HEK293 (cell line): ENCODE measurements at regions not wholly inside any gene's neighbourhood (a gene's known extent, or its start where the extent isn't known, plus 50 kb on each side); places are given as distances from the start of the nearest gene placed in this dataset.

Experiments used
- CTCF ChIA-PET: fragments of 350-600 bp; formaldehyde crosslinking; extraction: SDS; loops from one replicate; lab custom pipeline; 2021; ENCODE audit warnings: antibody characterized with exemption; lab: Yijun Ruan, JAX
- POLR2A ChIA-PET: fragments of 300-600 bp; formaldehyde crosslinking; extraction: SDS; loops from one replicate; lab custom pipeline; 2020; ENCODE audit warnings: antibody characterized with exemption, inconsistent platforms; lab: Yijun Ruan, JAX
- H3K27ac ChIP-seq: fragments of 200-500 bp; sonication (Bioruptor generic); 2 replicates; pipeline ENCODE4 v1.5.1; 2014; ENCODE audit warnings: low read depth, low read length, control low read depth, inconsistent platforms; ENCODE audit errors: extremely low read depth
- H3K36me3 ChIP-seq, 2 experiments: fragments of 200-500 bp in 1 of 2; sonication (Bioruptor generic) in 1 of 2; 1 replicate in 1 of 2; 2 replicates in 1 of 2; pipeline ENCODE4 v1.5.1; 2014 to 2017; ENCODE audit warnings: inconsistent platforms in 2 of 2, low read length in 2 of 2; ENCODE audit not compliant: control insufficient read depth in 2 of 2, insufficient read depth in 1 of 2
- H3K4me1 ChIP-seq: fragments of 200-500 bp; sonication (Bioruptor generic); 2 replicates; pipeline ENCODE4 v1.5.1; 2014; ENCODE audit warnings: mild to moderate bottlenecking, low read length, inconsistent platforms; ENCODE audit not compliant: control insufficient read depth, insufficient read depth
- H3K4me3 ChIP-seq: 2 replicates; pipeline ENCODE4 v1.5.1; 2011; ENCODE audit warnings: low read depth, mild to moderate bottlenecking, control low read depth, low read length, moderate library complexity
- H3K9me3 ChIP-seq: fragments of 200-500 bp; sonication (Bioruptor generic); 2 replicates; pipeline ENCODE4 v1.5.1; 2014; ENCODE audit warnings: low read depth, low read length, inconsistent platforms; ENCODE audit not compliant: control insufficient read depth, insufficient read depth
- GLIS1 ChIP-seq: fragments of 450-650 bp; formaldehyde crosslinking; IDR thresholded peaks from 2 replicates; pipeline ENCODE4 v1.5.1; 2016; ENCODE audit warnings: missing biosample characterization, missing genetic modification characterization
- IKZF3 ChIP-seq: fragments of 450-650 bp; IDR thresholded peaks from 2 replicates; pipeline ENCODE4 v1.5.0; 2018; ENCODE audit warnings: missing biosample characterization, mild to moderate bottlenecking, missing genetic modification characterization, moderate library complexity
- MEIS1 ChIP-seq: sonication (generic); formaldehyde crosslinking; IDR thresholded peaks from 2 replicates; pipeline ENCODE4 v1.8.1; 2022; ENCODE audit warnings: missing genetic modification reagents, mild to moderate bottlenecking, borderline replicate concordance
- REPIN1 ChIP-seq: fragments of 450-650 bp; formaldehyde crosslinking; IDR thresholded peaks from 2 replicates; pipeline ENCODE4 v1.5.1; 2017; ENCODE audit warnings: missing biosample characterization, missing genetic modification characterization, low read depth
- SCRT1 ChIP-seq: fragments of 450-650 bp; formaldehyde crosslinking; IDR thresholded peaks from 2 replicates; pipeline ENCODE4 v1.5.1; 2016; ENCODE audit warnings: missing biosample characterization, missing genetic modification characterization, borderline replicate concordance
- SETDB1 ChIP-seq: IDR thresholded peaks from one replicate; pipeline ENCODE4 v1.6.1; 2017; ENCODE audit warnings: mild to moderate bottlenecking, low read length, moderate library complexity, mixed read lengths; ENCODE audit not compliant: insufficient read length
- TCF7L2 ChIP-seq: IDR thresholded peaks from 2 replicates; pipeline ENCODE4 v1.6.1; 2011; ENCODE audit warnings: low read depth, mild to moderate bottlenecking, inconsistent platforms, low read length, moderate library complexity, borderline replicate concordance
- TRIM28 ChIP-seq: IDR thresholded peaks from 2 replicates; pipeline ENCODE4 v1.6.1; 2011; ENCODE audit warnings: low read length, control low read depth, borderline replicate concordance
- ZFHX2 ChIP-seq: fragments of 450-650 bp; formaldehyde crosslinking; conservative IDR thresholded peaks from 2 replicates; pipeline ENCODE4 v1.5.1; 2016; ENCODE audit warnings: missing biosample characterization, missing genetic modification characterization
- ZNF132 ChIP-seq: fragments of 450-650 bp; formaldehyde crosslinking; IDR thresholded peaks from 2 replicates; pipeline ENCODE4 v1.5.1; 2017; ENCODE audit warnings: missing biosample characterization, missing genetic modification characterization, borderline replicate concordance
- ZNF48 ChIP-seq: fragments of 450-650 bp; formaldehyde crosslinking; IDR thresholded peaks from 2 replicates; pipeline ENCODE4 v1.5.1; 2016; ENCODE audit warnings: missing biosample characterization, missing genetic modification characterization
- ZNF664 ChIP-seq: fragments of 450-650 bp; formaldehyde crosslinking; IDR thresholded peaks from 2 replicates; pipeline ENCODE4 v1.5.1; 2016; ENCODE audit warnings: missing biosample characterization, missing genetic modification characterization
- ZNF768 ChIP-seq: fragments of 450-650 bp; formaldehyde crosslinking; IDR thresholded peaks from 2 replicates; pipeline ENCODE4 v1.5.1; 2018; ENCODE audit warnings: missing biosample characterization, mild to moderate bottlenecking, missing genetic modification characterization
- ZNF791 ChIP-seq: fragments of 450-650 bp; formaldehyde crosslinking; IDR thresholded peaks from 2 replicates; pipeline ENCODE4 v1.5.1; 2016; ENCODE audit warnings: missing biosample characterization, missing genetic modification characterization
- TF ChIP-seq, protein P1 (sequence below): fragments of 450-650 bp; formaldehyde crosslinking; IDR thresholded peaks from 2 replicates; pipeline ENCODE4 v1.5.1; 2016; ENCODE audit warnings: missing biosample characterization, missing genetic modification characterization

DNA sequence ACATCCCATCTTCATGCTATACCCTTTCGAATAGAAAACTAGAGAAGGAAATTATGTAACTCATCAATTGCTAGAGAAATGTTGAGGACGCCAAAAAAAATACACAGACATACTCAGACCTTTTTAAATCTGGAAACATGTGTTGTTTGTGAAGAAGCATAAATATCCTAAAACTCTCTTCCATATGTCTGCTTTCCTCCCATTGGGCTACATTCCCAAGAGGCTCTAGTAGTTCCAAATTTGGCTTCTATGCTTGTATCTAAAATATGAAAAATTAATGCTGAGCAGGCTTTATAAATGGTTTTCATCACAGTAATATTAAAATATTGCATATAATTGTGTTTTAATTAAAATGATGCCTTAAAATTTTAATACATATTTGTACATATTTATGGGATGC, 297.9 kb upstream of the PSMD7 start (continued):
- TF ChIP-seq SETDB1, result no peak
- no peak for TF ChIP-seq ZNF791
- TF ChIP-seq ZNF768 (tag by site-specific recombination), result no peak
- TF ChIP-seq, all 188 proteins: peak for 0

DNA sequence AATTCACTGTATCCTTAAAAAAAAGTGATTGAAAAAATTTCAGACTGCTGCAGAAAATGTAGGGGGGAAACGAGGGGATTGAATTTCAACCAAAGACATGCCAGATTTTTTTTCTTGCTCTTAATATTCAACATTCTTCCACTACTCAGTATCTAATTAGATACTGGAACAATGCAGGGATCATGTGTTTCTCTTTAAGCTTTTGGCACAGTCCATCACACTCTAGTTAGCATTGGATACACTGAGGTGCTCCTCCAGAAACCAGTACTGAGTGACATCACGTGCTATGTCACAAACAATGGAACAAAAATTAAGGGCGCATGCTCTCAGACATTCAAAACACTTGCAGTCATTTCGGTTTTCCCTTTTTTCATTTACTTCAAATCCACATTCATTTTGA, 298.6 kb upstream of the PSMD7 start:
- 0 out of 2 replicates have a peak, but pooled peaks cover 3% of the 10 kb centered on the region for H3K4me1 ChIP-seq
- H3K27ac ChIP-seq, result no peak overlapping the region
- ChIA-PET CTCF (interaction anchor here (0.6 to 0.7 kb wide), 3 partner anchors 37 to 1642 kb away, joined by 3 read pairs; no protein-coding TSS in a partner anchor), POLR2A (no interaction called here)
- no peaks in the 10 kb centered on the region for H3K36me3 ChIP-seq
- TF ChIP-seq SCRT1 (no peak), MEIS1 (CRISPR knock-in tag) (no peak), ZFHX2 (no peak), ZNF132 (tag by site-specific recombination) (no peak), GLIS1 (tag by site-specific recombination) (no peak)
- no peak overlapping the region for H3K4me3 ChIP-seq
- no peaks in the 10 kb centered on the region for H3K9me3 ChIP-seq

DNA sequence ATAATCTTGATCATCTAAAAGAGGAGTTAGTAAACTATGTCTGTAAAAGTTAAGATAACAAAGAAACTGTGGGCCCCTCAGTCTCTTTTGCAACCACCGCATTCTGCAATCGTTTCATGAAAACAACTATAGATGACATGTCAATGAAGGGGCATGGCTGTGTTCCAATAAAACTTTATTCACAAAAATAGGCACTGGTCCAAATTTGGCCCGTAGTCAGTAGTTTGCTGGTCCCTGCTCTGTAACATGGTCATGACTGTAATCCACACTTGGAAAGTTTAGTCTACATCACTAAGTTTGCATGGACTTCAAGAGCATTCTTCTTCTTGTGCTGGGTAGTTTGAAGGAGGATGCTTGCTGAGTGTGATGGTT, 299.3 kb upstream of the PSMD7 start:
- Histone ChIP-seq H3K4me1 (0 out of 2 replicates have a peak, but pooled peaks cover 3% of the 10 kb centered on the region), H3K36me3 (no peaks in the 10 kb centered on the region), H3K9me3 (no peaks in the 10 kb centered on the region), H3K4me3 (no peak overlapping the region), H3K27ac (no peak overlapping the region)
- ChIA-PET CTCF (interaction anchor here (0.6 kb wide), 2 partner anchors 38 to 1642 kb away, joined by 3 read pairs; no protein-coding TSS in a partner anchor), POLR2A (no interaction called here)
- no peak for TF ChIP-seq IKZF3 (tag by site-specific recombination)

GRCh38 chr16:73996624-73997339, 299.8 kb upstream of the PSMD7 start:
- ChIA-PET CTCF (interaction anchor here (0.5 to 0.7 kb wide), 2 partner anchors 242 to 269 kb away, joined by 3 read pairs; no protein-coding TSS in a partner anchor), POLR2A (no interaction called here)
- Histone ChIP-seq H3K27ac (no peak overlapping the region), H3K4me3 (no peak overlapping the region), H3K4me1 (0 out of 2 replicates have a peak, but pooled peaks cover 3% of the 10 kb centered on the region), H3K36me3 (no peaks in the 10 kb centered on the region), H3K9me3 (no peaks in the 10 kb centered on the region)
- TF ChIP-seq ZNF48 (tag by site-specific recombination) (no peak), GLIS1 (tag by site-specific recombination) (no peak), TRIM28 (peak; percentile 28; the same call in 1 of the 2 replicates), REPIN1 (tag by site-specific recombination) (no peak), TCF7L2 (no peak)

DNA sequence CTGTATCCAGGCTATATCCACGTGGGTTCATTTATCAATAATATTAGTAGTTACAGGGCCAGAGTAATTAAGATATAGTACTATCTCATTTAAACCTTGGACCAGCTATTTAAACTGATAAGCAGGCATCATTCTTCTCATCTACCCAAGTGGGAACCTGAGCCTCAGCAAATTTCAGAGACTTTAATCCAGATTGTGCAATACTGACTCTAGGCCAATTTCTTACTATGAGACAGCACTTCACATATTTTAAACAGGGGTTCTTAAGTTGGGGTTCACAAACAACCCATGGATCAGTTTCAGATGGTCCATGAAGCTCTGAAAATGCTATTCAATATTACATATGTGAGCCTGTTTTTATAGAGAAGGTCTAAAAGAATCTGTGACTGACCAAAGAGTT, 302.7 kb upstream of the PSMD7 start:
- CTCF ChIA-PET, result no interaction called here
- TF ChIP-seq ZNF664 (tag by site-specific recombination), result peak; percentile 81
- TF ChIP-seq, protein P1, sequence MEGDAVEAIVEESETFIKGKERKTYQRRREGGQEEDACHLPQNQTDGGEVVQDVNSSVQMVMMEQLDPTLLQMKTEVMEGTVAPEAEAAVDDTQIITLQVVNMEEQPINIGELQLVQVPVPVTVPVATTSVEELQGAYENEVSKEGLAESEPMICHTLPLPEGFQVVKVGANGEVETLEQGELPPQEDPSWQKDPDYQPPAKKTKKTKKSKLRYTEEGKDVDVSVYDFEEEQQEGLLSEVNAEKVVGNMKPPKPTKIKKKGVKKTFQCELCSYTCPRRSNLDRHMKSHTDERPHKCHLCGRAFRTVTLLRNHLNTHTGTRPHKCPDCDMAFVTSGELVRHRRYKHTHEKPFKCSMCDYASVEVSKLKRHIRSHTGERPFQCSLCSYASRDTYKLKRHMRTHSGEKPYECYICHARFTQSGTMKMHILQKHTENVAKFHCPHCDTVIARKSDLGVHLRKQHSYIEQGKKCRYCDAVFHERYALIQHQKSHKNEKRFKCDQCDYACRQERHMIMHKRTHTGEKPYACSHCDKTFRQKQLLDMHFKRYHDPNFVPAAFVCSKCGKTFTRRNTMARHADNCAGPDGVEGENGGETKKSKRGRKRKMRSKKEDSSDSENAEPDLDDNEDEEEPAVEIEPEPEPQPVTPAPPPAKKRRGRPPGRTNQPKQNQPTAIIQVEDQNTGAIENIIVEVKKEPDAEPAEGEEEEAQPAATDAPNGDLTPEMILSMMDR, result no peak

More for the DNA sequence above, 302.7 kb upstream of the PSMD7 start:
- Histone ChIP-seq H3K36me3 (no peaks in the 10 kb centered on the region), H3K4me1 (0 out of 2 replicates have a peak, but pooled peaks cover 3% of the 10 kb centered on the region), H3K27ac (no peak overlapping the region), H3K4me3 (no peak overlapping the region), H3K9me3 (no peaks in the 10 kb centered on the region)
- POLR2A ChIA-PET, result no interaction called here
